ENCODE measurements at regions not wholly inside any gene's neighbourhood (a gene's known extent, or its start where the extent isn't known, plus 50 kb on each side); places are given as distances from the start of the nearest gene placed in this dataset.

- in situ Hi-C loops (cut with MboI; ENCODE audit: low sequenced_read_pairs) = no loop called here
- H3K9me1 ChIP-seq (ENCODE audit: insufficient read depth, low read length) = no peaks in the 10 kb centered on the region
Observed at GRCh38 chr4:156692016-156692415, 279.6 kb downstream of the PDGFC start.

More at GRCh38 chr4:156692016-156692415, 279.6 kb downstream of the PDGFC start:
- BruUV-seq (replicated peaks) = no TSS peak
- Histone ChIP-seq H3K4me2 (ENCODE audit: low read depth, low read length) (no peak overlapping the region), H3K79me1 (ENCODE audit: low read depth in 1 of 2, low read length in 2 of 2) (no peaks in the 10 kb centered on the region), H3K27ac (ENCODE audit: insufficient read depth, low read length) (no peak overlapping the region), H4K20me1 (ENCODE audit: insufficient read depth, low read length) (no peaks in the 10 kb centered on the region), H3K9ac (ENCODE audit: low read depth, low read length) (no peak overlapping the region), H4K5ac (ENCODE audit: low read depth, low read length) (no peak overlapping the region), H2BK120ac (ENCODE audit: low read depth, low read length) (no peak overlapping the region), H2BK5ac (ENCODE audit: low read depth, low read length, poor library complexity, severe bottlenecking) (no peak overlapping the region), H2AFZ (replicated peaks; ENCODE audit: low read length, poor library complexity) (peak overlapping the region; percentile 28), H3K23ac (ENCODE audit: low read depth, low read length) (no peak overlapping the region; the same call in 1 of the 2 replicates), H4K91ac (ENCODE audit: insufficient read depth, low read depth, low read length) (no peak overlapping the region), H3K4me1 (ENCODE audit: control insufficient read depth, insufficient read depth, low read length) (no peaks in the 10 kb centered on the region), H3K14ac (replicated peaks; ENCODE audit: low read depth, low read length) (no peak overlapping the region), H2AK9ac (replicated peaks; ENCODE audit: low read depth, low read length, poor library complexity) (no peak overlapping the region), H2BK20ac (ENCODE audit: low read depth, low read length) (no peak overlapping the region), H2AK5ac (ENCODE audit: low read depth, low read length) (no peak overlapping the region), H3K56ac (ENCODE audit: extremely low read depth, insufficient read depth, low read length) (no peak overlapping the region), H3K9me3 (ENCODE audit: control insufficient read depth, insufficient read depth, low read length) (no peaks in the 10 kb centered on the region), H2BK15ac (ENCODE audit: low read depth, low read length) (no peak overlapping the region), H4K8ac (ENCODE audit: low read depth in 2 of 2, low read length in 2 of 2) (no peak overlapping the region), H3K4ac (ENCODE audit: low read depth, low read length) (no peak overlapping the region), H3K27me3 (ENCODE audit: control insufficient read depth, insufficient read depth, low read length) (no peaks in the 10 kb centered on the region), H3K18ac (ENCODE audit: low read depth, low read length) (no peak overlapping the region), H3K36me3 (ENCODE audit: control insufficient read depth, insufficient read depth, low read length) (no peaks in the 10 kb centered on the region), H3K4me3 (ENCODE audit: insufficient read depth, low read depth, low read length) (no peak overlapping the region)
- intact Hi-C loops (cut with micrococcal nuclease) (no loop called here), dilution Hi-C loops (cut with HindIII; ENCODE audit: low sequenced_read_pairs, unreplicated experiment) (no loop called here)
- WGBS, 2 experiments (ENCODE audit: extremely low coverage in 2 of 2, insufficient read length in 1 of 2) = no CpG with 5 or more reads among the region's 1 CpG
- ATAC-seq (ENCODE audit: low read depth) (no peak), DNase-seq (no peak)
- TF ChIP-seq FOS (IDR thresholded peaks at IDR 0.05; ENCODE audit: low read depth, low read length) (no peak), RAD21 (IDR thresholded peaks at IDR 0.05; ENCODE audit: low read length) (no peak), CHD1 (IDR thresholded peaks at IDR 0.05; ENCODE audit: low read depth, low read length) (no peak), USF2 (IDR thresholded peaks at IDR 0.05; ENCODE audit: low read depth, low read length) (no peak), MAFK (IDR thresholded peaks at IDR 0.05; ENCODE audit: low read depth, low read length) (no peak), BHLHE40 (IDR thresholded peaks at IDR 0.05; ENCODE audit: low read depth, low read length) (no peak), NFE2L2 (IDR thresholded peaks at IDR 0.05; ENCODE audit: low read depth, low read length) (no peak), MAZ (IDR thresholded peaks at IDR 0.05; ENCODE audit: borderline replicate concordance, low read depth, low read length) (no peak), RFX5 (IDR thresholded peaks at IDR 0.05; ENCODE audit: low read depth, low read length) (no peak), ELK1 (IDR thresholded peaks at IDR 0.05; ENCODE audit: borderline replicate concordance, low read depth, low read length) (no peak), CEBPB (IDR thresholded peaks at IDR 0.05; ENCODE audit: low read depth, low read length) (no peak), MXI1 (IDR thresholded peaks at IDR 0.05; ENCODE audit: borderline replicate concordance, low read depth, low read length) (no peak)
- POLR2A ChIA-PET (ENCODE audit: unreplicated experiment) = no interaction called here
- CTCF ChIA-PET = no interaction called here
